HepG2 (cell line): ENCODE measurements at regions not wholly inside any gene's neighbourhood (a gene's known extent, or its start where the extent isn't known, plus 50 kb on each side); places are given as distances from the start of the nearest gene placed in this dataset.
A peak's percentile ranks its signal among the peaks of the same experiment; 100 is the strongest.

Experiments used
- ATAC-seq: fragments of 200-7000 bp; cut with Tn5 transposase; 3 replicates; pipeline ENCODE4 v1.9.1; 2020; ENCODE audit warnings: mild to moderate bottlenecking, moderate library complexity
- BruUV-seq: library from RNA; stranded (reverse); fragments of 400-500 nt; replicated peaks from 2 replicates; lab custom pipeline; 2021; lab: Mats Ljungman, UMichigan
- CTCF ChIA-PET: fragments of 300-600 bp; formaldehyde crosslinking; extraction: SDS; loops from one replicate; lab custom pipeline; 2021; ENCODE audit warnings: low total read pairs, inconsistent platforms, low intra/inter-chr PET ratio; lab: Yijun Ruan, JAX
- POLR2A ChIA-PET: fragments of 350-600 bp; sonication (Branson Sonifier 250); formaldehyde crosslinking; loops from one replicate; lab custom pipeline; 2020; ENCODE audit warnings: antibody characterized with exemption, inconsistent platforms; lab: Yijun Ruan, JAX
- DNase-seq: peaks from one replicate; pipeline ENCODE4 v3.0.0-alpha.2; 2015; ENCODE audit warnings: low spot score
- FAIRE-seq: peaks from 3 replicates; lab custom pipeline; 2011; peaks lifted over from hg19 to GRCh38; lab: Jason Lieb, UNC
- H2AFZ ChIP-seq: one replicate; pipeline ENCODE4 v1.6.1; 2011; ENCODE audit warnings: low read length, inconsistent platforms
- H3K27ac ChIP-seq: fragments of 300-600 bp; 3 replicates; pipeline ENCODE4 v1.8.0; 2011; ENCODE audit warnings: mixed run types, mild to moderate bottlenecking, mixed read lengths, low read length, inconsistent platforms; ENCODE audit not compliant: insufficient read depth; ENCODE audit errors: extremely low read length
- H3K27me3 ChIP-seq, 2 experiments: fragments of 200-600 bp in 1 of 2; 2 replicates in 1 of 2; 3 replicates in 1 of 2; pipeline versions ENCODE4 v1.6.0 to v1.8.0; 2011; ENCODE audit warnings: low read length in 2 of 2, mild to moderate bottlenecking in 2 of 2, moderate library complexity in 2 of 2, inconsistent platforms in 1 of 2; ENCODE audit not compliant: insufficient read depth in 2 of 2, control insufficient read depth in 1 of 2
- H3K36me3 ChIP-seq, 2 experiments: fragments of 200-600 bp in 1 of 2; replicated peaks in 1 of 2; 2 replicates in 1 of 2; 3 replicates in 1 of 2; pipeline versions ENCODE4 v1.5.1 to v1.8.0; 2011; ENCODE audit warnings: low read length in 2 of 2, inconsistent platforms in 1 of 2; ENCODE audit not compliant: insufficient read depth in 2 of 2, control insufficient read depth in 1 of 2
- H3K4me1 ChIP-seq: 2 replicates; pipeline ENCODE4 v1.5.1; 2012; ENCODE audit warnings: low read length, inconsistent platforms; ENCODE audit not compliant: insufficient read depth
- H3K4me2 ChIP-seq: 2 replicates; pipeline ENCODE4 v1.6.0; 2011; ENCODE audit warnings: low read depth, low read length, inconsistent platforms
- H3K4me3 ChIP-seq, 3 experiments: fragments of 200-600 bp in 1 of 3; sonication (generic), shearing (Covaris generic) in 1 of 3; replicated peaks in 1 of 3; 2 replicates each; pipeline ENCODE4 v1.5.1; 2011 to 2016; ENCODE audit warnings: low read length in 3 of 3, inconsistent platforms in 2 of 3, low read depth in 2 of 3, mild to moderate bottlenecking in 2 of 3, control low read depth in 1 of 3, mixed read lengths in 1 of 3; ENCODE audit not compliant: insufficient read depth in 1 of 3
- H3K79me2 ChIP-seq: one replicate; pipeline ENCODE4 v1.6.1; 2011; ENCODE audit warnings: low read length, inconsistent platforms; ENCODE audit not compliant: insufficient read depth
- H3K9ac ChIP-seq: 2 replicates; pipeline ENCODE4 v1.6.0; 2011; ENCODE audit warnings: mild to moderate bottlenecking, low read depth, low read length, inconsistent platforms; ENCODE audit not compliant: insufficient read depth
- H3K9me3 ChIP-seq: 2 replicates; pipeline ENCODE4 v1.5.1; 2012; ENCODE audit warnings: mild to moderate bottlenecking, low read length
- H4K20me1 ChIP-seq: 2 replicates; pipeline ENCODE4 v1.6.0; 2011; ENCODE audit warnings: inconsistent platforms, mild to moderate bottlenecking, low read length, moderate library complexity; ENCODE audit not compliant: insufficient read depth
- BHLHE40 ChIP-seq: IDR thresholded peaks from 2 replicates; pipeline ENCODE4 v1.6.1; 2011; ENCODE audit warnings: low read length, improper control_type of control experiment
- ELF4 ChIP-seq: sonication (generic); formaldehyde crosslinking; IDR thresholded peaks from 2 replicates; pipeline ENCODE4 v1.5.0; 2020; ENCODE audit warnings: missing genetic modification reagents, mild to moderate bottlenecking, moderate library complexity, borderline replicate concordance
- HOXD1 ChIP-seq: sonication (generic); formaldehyde crosslinking; IDR thresholded peaks from 2 replicates; pipeline ENCODE4 v1.5.0; 2020; ENCODE audit warnings: missing genetic modification reagents
- JUND ChIP-seq: sonication (generic); formaldehyde crosslinking; IDR thresholded peaks from 2 replicates; pipeline ENCODE4 v1.8.0; 2022; ENCODE audit warnings: mild to moderate bottlenecking, missing genetic modification reagents
- RELA ChIP-seq: sonication (generic); formaldehyde crosslinking; IDR thresholded peaks from 2 replicates; pipeline ENCODE4 v1.4.0; 2020; ENCODE audit warnings: missing genetic modification reagents
- SP2 ChIP-seq: sonication (generic); formaldehyde crosslinking; IDR thresholded peaks from 2 replicates; pipeline ENCODE4 v1.5.1; 2020; ENCODE audit warnings: mild to moderate bottlenecking, missing genetic modification reagents
- TBX3 ChIP-seq: fragments of 450-650 bp; IDR thresholded peaks from 2 replicates; pipeline ENCODE4 v1.6.1; 2017; ENCODE audit warnings: antibody characterized with exemption, mild to moderate bottlenecking, inconsistent platforms, borderline replicate concordance
- ZNF264 ChIP-seq: sonication (generic); formaldehyde crosslinking; IDR thresholded peaks from 2 replicates; pipeline ENCODE4 v1.4.0; 2020; ENCODE audit warnings: missing genetic modification reagents
- ZNF570 ChIP-seq: sonication (generic); formaldehyde crosslinking; IDR thresholded peaks from 2 replicates; pipeline ENCODE4 v1.4.0; 2020; ENCODE audit warnings: mild to moderate bottlenecking, missing genetic modification reagents, borderline replicate concordance
- WGBS: methylation state at CpG from one replicate; pipeline ENCODE4 v1.1.6; 2017; ENCODE audit warnings: low lambda C conversion rate; 5-methylcytosine and 5-hydroxymethylcytosine counted together
- in situ Hi-C: cut with HindIII; loops from 2 replicates; pipeline ENCODE4 v1.10.0; 2017; ENCODE audit warnings: low pct_unique_long_range_greater_than_20kb; ENCODE audit not compliant: extremely low pct_ligation_motif_present
- intact Hi-C: fragments of 100-400 bp; cut with micrococcal nuclease; formaldehyde crosslinking; loops from one replicate; pipeline ENCODE4 v1.10.0; 2022; ENCODE audit not compliant: unreplicated experiment
- TF ChIP-seq, protein P1 (sequence below): IDR thresholded peaks from 2 replicates; pipeline ENCODE4 v1.6.1; 2016; ENCODE audit warnings: missing biosample characterization, missing genetic modification reagents, low read depth
- TF ChIP-seq, protein P2 (sequence below), 2 experiments: sonication (generic) in 1 of 2; formaldehyde crosslinking in 1 of 2; IDR thresholded peaks; 2 replicates each; pipeline versions ENCODE4 v1.5.1 to v1.6.1; 2011 to 2020; ENCODE audit warnings: borderline replicate concordance in 1 of 2, low read depth in 1 of 2, low read length in 1 of 2, mild to moderate bottlenecking in 1 of 2, missing genetic modification reagents in 1 of 2, moderate library complexity in 1 of 2
- TF ChIP-seq, protein P3 (sequence below): sonication (generic); formaldehyde crosslinking; IDR thresholded peaks from 2 replicates; pipeline ENCODE4 v1.5.1; 2020; ENCODE audit warnings: missing genetic modification reagents, mild to moderate bottlenecking, borderline replicate concordance
- TF ChIP-seq, protein P4 (sequence below): IDR thresholded peaks from 2 replicates; pipeline ENCODE4 v1.6.1; 2016; ENCODE audit warnings: missing genetic modification reagents, missing compliant biosample characterization

DNA sequence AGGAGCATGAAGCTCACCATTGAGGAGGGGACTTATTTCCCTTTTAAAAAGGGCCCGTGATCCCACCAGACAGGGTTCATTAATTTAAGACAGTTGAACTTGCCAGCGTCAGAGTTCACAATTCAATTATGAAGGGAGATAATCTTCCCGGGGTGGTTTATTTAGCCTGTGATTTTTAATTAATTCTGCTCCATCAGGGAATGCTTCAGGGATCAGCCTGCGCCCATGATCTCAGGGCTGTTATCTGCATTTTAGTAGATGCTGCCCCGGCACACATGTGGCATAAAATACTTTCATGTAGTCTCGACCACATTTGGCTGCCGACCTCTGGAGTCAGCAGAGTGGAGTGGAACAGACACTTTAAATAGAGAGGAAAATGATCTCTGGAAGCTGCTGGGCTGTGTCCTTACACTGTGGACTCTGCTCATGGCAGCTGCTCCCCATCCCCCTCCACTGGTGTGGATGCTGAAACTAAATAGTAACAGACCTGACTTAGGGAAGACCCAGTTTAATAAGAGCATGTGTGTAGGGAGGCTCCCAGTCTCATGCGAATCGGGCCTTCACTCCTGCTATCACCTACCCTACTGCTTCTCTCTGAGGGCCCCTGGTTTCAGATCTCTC lies 256.9 kb downstream of the TEX29 start:
- no peak overlapping the region for H3K4me3 ChIP-seq
- H3K9ac ChIP-seq: no peak overlapping the region
- H3K36me3 ChIP-seq: no peaks in the 10 kb centered on the region
- peak; percentile 45; the same call in 1 of the 3 replicates for ATAC-seq
- H3K4me2 ChIP-seq: no peak overlapping the region
- H3K27me3 ChIP-seq: peaks cover 0 to 11% of the 10 kb centered on the region in 2 experiments; a peak in 2 of 5 replicates
- TF ChIP-seq JUND (CRISPR knock-in tag) (no peak), TBX3 (no peak), SP2 (CRISPR knock-in tag) (no peak), RELA (CRISPR knock-in tag) (no peak), HOXD1 (CRISPR knock-in tag) (no peak), ELF4 (CRISPR knock-in tag) (no peak), ZNF264 (no peak), ZNF570 (CRISPR knock-in tag) (no peak), BHLHE40 (no peak)
- TF ChIP-seq, protein P1, sequence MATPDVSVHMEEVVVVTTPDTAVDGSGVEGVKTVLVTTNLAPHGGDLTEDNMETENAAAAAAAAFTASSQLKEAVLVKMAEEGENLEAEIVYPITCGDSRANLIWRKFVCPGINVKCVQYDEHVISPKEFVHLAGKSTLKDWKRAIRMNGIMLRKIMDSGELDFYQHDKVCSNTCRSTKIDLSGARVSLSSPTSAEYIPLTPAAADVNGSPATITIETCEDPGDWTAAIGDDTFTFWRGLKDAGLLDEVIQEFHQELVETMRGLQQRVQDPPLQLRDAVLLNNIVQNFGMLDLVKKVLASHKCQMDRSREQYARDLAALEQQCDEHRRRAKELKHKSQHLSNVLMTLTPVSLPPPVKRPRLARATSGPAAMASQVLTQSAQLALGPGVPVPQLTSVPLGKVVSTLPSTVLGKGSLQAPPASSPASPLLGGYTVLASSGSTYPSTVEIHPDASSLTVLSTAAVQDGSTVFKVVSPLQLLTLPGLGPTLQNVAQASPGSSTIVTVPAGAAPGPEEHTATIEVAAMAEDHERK (CRISPR knock-in tag): no peak
- TF ChIP-seq, protein P2, sequence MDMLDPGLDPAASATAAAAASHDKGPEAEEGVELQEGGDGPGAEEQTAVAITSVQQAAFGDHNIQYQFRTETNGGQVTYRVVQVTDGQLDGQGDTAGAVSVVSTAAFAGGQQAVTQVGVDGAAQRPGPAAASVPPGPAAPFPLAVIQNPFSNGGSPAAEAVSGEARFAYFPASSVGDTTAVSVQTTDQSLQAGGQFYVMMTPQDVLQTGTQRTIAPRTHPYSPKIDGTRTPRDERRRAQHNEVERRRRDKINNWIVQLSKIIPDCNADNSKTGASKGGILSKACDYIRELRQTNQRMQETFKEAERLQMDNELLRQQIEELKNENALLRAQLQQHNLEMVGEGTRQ (IDR thresholded peaks at IDR 0.05; ENCODE audit: low read depth, low read length): no peak
- TF ChIP-seq, protein P2 (CRISPR knock-in tag; IDR thresholded peaks at IDR 0.05; ENCODE audit: borderline replicate concordance): no peak
- TF ChIP-seq, protein P3, sequence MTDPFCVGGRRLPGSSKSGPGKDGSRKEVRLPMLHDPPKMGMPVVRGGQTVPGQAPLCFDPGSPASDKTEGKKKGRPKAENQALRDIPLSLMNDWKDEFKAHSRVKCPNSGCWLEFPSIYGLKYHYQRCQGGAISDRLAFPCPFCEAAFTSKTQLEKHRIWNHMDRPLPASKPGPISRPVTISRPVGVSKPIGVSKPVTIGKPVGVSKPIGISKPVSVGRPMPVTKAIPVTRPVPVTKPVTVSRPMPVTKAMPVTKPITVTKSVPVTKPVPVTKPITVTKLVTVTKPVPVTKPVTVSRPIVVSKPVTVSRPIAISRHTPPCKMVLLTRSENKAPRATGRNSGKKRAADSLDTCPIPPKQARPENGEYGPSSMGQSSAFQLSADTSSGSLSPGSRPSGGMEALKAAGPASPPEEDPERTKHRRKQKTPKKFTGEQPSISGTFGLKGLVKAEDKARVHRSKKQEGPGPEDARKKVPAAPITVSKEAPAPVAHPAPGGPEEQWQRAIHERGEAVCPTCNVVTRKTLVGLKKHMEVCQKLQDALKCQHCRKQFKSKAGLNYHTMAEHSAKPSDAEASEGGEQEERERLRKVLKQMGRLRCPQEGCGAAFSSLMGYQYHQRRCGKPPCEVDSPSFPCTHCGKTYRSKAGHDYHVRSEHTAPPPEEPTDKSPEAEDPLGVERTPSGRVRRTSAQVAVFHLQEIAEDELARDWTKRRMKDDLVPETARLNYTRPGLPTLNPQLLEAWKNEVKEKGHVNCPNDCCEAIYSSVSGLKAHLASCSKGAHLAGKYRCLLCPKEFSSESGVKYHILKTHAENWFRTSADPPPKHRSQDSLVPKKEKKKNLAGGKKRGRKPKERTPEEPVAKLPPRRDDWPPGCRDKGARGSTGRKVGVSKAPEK (CRISPR knock-in tag): no peak
- TF ChIP-seq, protein P4, sequence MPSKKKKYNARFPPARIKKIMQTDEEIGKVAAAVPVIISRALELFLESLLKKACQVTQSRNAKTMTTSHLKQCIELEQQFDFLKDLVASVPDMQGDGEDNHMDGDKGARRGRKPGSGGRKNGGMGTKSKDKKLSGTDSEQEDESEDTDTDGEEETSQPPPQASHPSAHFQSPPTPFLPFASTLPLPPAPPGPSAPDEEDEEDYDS: no peak
- H3K4me1 ChIP-seq: no peaks in the 10 kb centered on the region
- intact Hi-C loops: no loop called here
- in situ Hi-C loops: no loop called here
- ChIA-PET POLR2A (no interaction called here), CTCF (no interaction called here)
- no peak for FAIRE-seq
- peaks cover 31% of the 10 kb centered on the region for H3K9me3 ChIP-seq
- no peaks in the 10 kb centered on the region for H4K20me1 ChIP-seq
- H2AFZ ChIP-seq: no peak overlapping the region
- WGBS: 8% methylated on average over 9 of the region's 9 CpGs
- no peak overlapping the region for H3K27ac ChIP-seq
- no peaks in the 10 kb centered on the region for H3K79me2 ChIP-seq
- BruUV-seq: no TSS peak
- DNase-seq: no peak
